RWPE2 (cell line): ENCODE measurements at regions not wholly inside any gene's neighbourhood (a gene's known extent, or its start where the extent isn't known, plus 50 kb on each side); places are given as distances from the start of the nearest gene placed in this dataset.
A peak's percentile ranks its signal among the peaks of the same experiment; 100 is the strongest.

Experiments
- ATAC-seq: fragments of 200-7000 bp; cut with Tn5 transposase; 3 replicates; pipeline ENCODE4 v1.9.1; 2021; ENCODE audit warnings: low read depth
- DNase-seq: peaks from one replicate; pipeline ENCODE4 v3.0.0-alpha.2; 2020; ENCODE audit warnings: low spot score
- H3K27ac ChIP-seq: fragments of 450-650 bp; 2 replicates; pipeline ENCODE4 v1.5.1; 2017; ENCODE audit warnings: mild to moderate bottlenecking; ENCODE audit not compliant: poor library complexity, severe bottlenecking
- H3K27me3 ChIP-seq: fragments of 250-450 bp; sonication (Bioruptor Pico); 2 replicates; pipeline ENCODE4 v1.5.1; 2021; ENCODE audit warnings: mild to moderate bottlenecking, moderate library complexity; ENCODE audit not compliant: insufficient read depth, poor library complexity, severe bottlenecking
- H3K36me3 ChIP-seq: fragments of 250-450 bp; sonication (Bioruptor Pico); 2 replicates; pipeline ENCODE4 v1.5.1; 2020; ENCODE audit warnings: low read depth, mild to moderate bottlenecking, moderate library complexity
- H3K4me1 ChIP-seq: fragments of 250-450 bp; sonication (Bioruptor Pico); 2 replicates; pipeline ENCODE4 v1.5.1; 2021; ENCODE audit warnings: mild to moderate bottlenecking, moderate library complexity; ENCODE audit not compliant: insufficient read depth, poor library complexity, severe bottlenecking
- H3K4me3 ChIP-seq: fragments of 250-450 bp; sonication (Bioruptor Pico); 2 replicates; pipeline ENCODE4 v1.5.1; 2021; ENCODE audit warnings: mild to moderate bottlenecking, moderate library complexity; ENCODE audit not compliant: severe bottlenecking
- H3K9me3 ChIP-seq: fragments of 250-450 bp; sonication (Bioruptor Pico); 2 replicates; pipeline ENCODE4 v1.5.1; 2021; ENCODE audit warnings: mild to moderate bottlenecking, moderate library complexity; ENCODE audit not compliant: severe bottlenecking
- TF ChIP-seq, protein P1 (sequence below): fragments of 450-650 bp; IDR thresholded peaks from one replicate; pipeline ENCODE4 v1.5.1; 2017; ENCODE audit warnings: mild to moderate bottlenecking, moderate library complexity; ENCODE audit not compliant: poor library complexity, severe bottlenecking

GRCh38 chr6:168201799-168202198 lies 117.8 kb downstream of the DACT2 start:
- no peaks in the 10 kb centered on the region for H3K4me1 ChIP-seq
- ATAC-seq (no peak), DNase-seq (no peak)
- no peaks in the 10 kb centered on the region for H3K36me3 ChIP-seq
- H3K27ac ChIP-seq = no peak overlapping the region
- H3K27me3 ChIP-seq = peaks cover 2% of the 10 kb centered on the region
- no peaks in the 10 kb centered on the region for H3K9me3 ChIP-seq
- H3K4me3 ChIP-seq = no peak overlapping the region
- TF ChIP-seq, protein P1, sequence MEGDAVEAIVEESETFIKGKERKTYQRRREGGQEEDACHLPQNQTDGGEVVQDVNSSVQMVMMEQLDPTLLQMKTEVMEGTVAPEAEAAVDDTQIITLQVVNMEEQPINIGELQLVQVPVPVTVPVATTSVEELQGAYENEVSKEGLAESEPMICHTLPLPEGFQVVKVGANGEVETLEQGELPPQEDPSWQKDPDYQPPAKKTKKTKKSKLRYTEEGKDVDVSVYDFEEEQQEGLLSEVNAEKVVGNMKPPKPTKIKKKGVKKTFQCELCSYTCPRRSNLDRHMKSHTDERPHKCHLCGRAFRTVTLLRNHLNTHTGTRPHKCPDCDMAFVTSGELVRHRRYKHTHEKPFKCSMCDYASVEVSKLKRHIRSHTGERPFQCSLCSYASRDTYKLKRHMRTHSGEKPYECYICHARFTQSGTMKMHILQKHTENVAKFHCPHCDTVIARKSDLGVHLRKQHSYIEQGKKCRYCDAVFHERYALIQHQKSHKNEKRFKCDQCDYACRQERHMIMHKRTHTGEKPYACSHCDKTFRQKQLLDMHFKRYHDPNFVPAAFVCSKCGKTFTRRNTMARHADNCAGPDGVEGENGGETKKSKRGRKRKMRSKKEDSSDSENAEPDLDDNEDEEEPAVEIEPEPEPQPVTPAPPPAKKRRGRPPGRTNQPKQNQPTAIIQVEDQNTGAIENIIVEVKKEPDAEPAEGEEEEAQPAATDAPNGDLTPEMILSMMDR = no peak

DNA sequence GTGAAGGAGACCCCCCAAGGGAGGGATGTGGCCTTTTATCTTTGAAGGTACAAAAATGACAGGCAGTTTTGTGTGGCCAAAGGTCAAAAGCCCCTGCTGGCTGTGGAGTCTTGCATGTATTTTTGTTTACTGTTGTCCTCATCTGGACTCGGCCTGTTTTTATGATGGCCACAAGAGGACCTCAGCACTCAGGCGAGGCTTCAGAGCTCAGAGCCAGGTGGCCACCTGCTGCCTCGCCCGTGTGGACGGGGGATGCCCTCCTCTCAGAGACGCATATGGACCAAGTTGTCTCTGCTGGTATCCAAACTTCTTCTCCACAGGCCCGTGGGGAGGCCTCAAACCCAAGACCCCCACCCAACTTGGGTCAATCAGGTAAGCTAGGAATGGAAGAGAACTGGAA lies 118.2 kb downstream of the DACT2 start:
- Histone ChIP-seq H3K27ac (no peak overlapping the region), H3K36me3 (no peaks in the 10 kb centered on the region), H3K4me3 (no peak overlapping the region), H3K9me3 (no peaks in the 10 kb centered on the region), H3K27me3 (peaks cover 6% of the 10 kb centered on the region), H3K4me1 (no peaks in the 10 kb centered on the region)
- DNase-seq (no peak), ATAC-seq (no peak)
- TF ChIP-seq, protein P1 = peak; percentile 13

- Histone ChIP-seq H3K27me3 (peaks cover 13% of the 10 kb centered on the region), H3K36me3 (no peaks in the 10 kb centered on the region), H3K27ac (no peak overlapping the region), H3K4me1 (no peaks in the 10 kb centered on the region), H3K4me3 (no peak overlapping the region), H3K9me3 (no peaks in the 10 kb centered on the region)
- ATAC-seq (no peak), DNase-seq (no peak)
- TF ChIP-seq, protein P1 = no peak
Measured at GRCh38 chr6:168200571-168201134, 118.9 kb downstream of the DACT2 start.

- TF ChIP-seq, protein P1 = no peak
- H3K27me3 ChIP-seq = peaks cover 25% of the 10 kb centered on the region
Measured at GRCh38 chr6:168198302-168199180, 119.5 kb upstream of the FRMD1 start.

More at GRCh38 chr6:168198302-168199180, 119.5 kb upstream of the FRMD1 start:
- Histone ChIP-seq H3K9me3 (no peaks in the 10 kb centered on the region), H3K4me1 (no peaks in the 10 kb centered on the region), H3K4me3 (no peak overlapping the region), H3K36me3 (no peaks in the 10 kb centered on the region), H3K27ac (no peak overlapping the region)
- ATAC-seq = no peak
- DNase-seq = no peak
